H9 (cell line): ENCODE measurements at regions not wholly inside any gene's neighbourhood (a gene's known extent, or its start where the extent isn't known, plus 50 kb on each side); places are given as distances from the start of the nearest gene placed in this dataset.

Source experiments
- DNase-seq: peaks from one replicate; pipeline ENCODE4 v3.0.0-alpha.2; 2017
- H2AFZ ChIP-seq: one replicate; pipeline ENCODE4 v1.6.1; 2013; ENCODE audit warnings: mild to moderate bottlenecking, low read length, control low read depth, moderate library complexity
- H2AK5ac ChIP-seq: 2 replicates; pipeline ENCODE4 v1.6.1; 2013; ENCODE audit warnings: low read length, control low read depth, mixed read lengths; ENCODE audit not compliant: insufficient read length
- H2BK120ac ChIP-seq: one replicate; pipeline ENCODE4 v1.6.1; 2013; ENCODE audit warnings: low read depth, mild to moderate bottlenecking, low read length, control low read depth, inconsistent platforms; ENCODE audit not compliant: poor library complexity, severe bottlenecking
- H2BK12ac ChIP-seq: 2 replicates; pipeline ENCODE4 v1.6.1; 2013; ENCODE audit warnings: low read length, control low read depth, mixed read lengths, low read depth; ENCODE audit not compliant: insufficient read length
- H2BK15ac ChIP-seq: 2 replicates; pipeline ENCODE4 v1.6.1; 2013; ENCODE audit warnings: low read depth, low read length, control low read depth
- H2BK20ac ChIP-seq: one replicate; pipeline ENCODE4 v1.6.1; 2013; ENCODE audit warnings: low read depth, mild to moderate bottlenecking, low read length, control low read depth, inconsistent platforms; ENCODE audit not compliant: poor library complexity, severe bottlenecking
- H2BK5ac ChIP-seq: 2 replicates; pipeline ENCODE4 v1.6.1; 2013; ENCODE audit warnings: low read length, control low read depth, mixed read lengths; ENCODE audit not compliant: insufficient read length
- H3K14ac ChIP-seq: 2 replicates; pipeline ENCODE4 v1.6.1; 2013; ENCODE audit warnings: low read length, control low read depth; ENCODE audit not compliant: insufficient read depth
- H3K18ac ChIP-seq: 2 replicates; pipeline ENCODE4 v1.6.1; 2013; ENCODE audit warnings: low read depth, mild to moderate bottlenecking, mixed read lengths, low read length, control low read depth; ENCODE audit not compliant: insufficient read length
- H3K23ac ChIP-seq: 2 replicates; pipeline ENCODE4 v1.6.1; 2013; ENCODE audit warnings: low read length, control low read depth, mixed read lengths, low read depth; ENCODE audit not compliant: insufficient read length
- H3K23me2 ChIP-seq: 2 replicates; pipeline ENCODE4 v1.6.1; 2013; ENCODE audit warnings: low read depth, mild to moderate bottlenecking, mixed read lengths, low read length, control low read depth; ENCODE audit not compliant: insufficient read length, poor library complexity, severe bottlenecking
- H3K27ac ChIP-seq: 2 replicates; pipeline ENCODE4 v1.5.1; 2013; ENCODE audit warnings: low read length, control low read depth, mixed read lengths, low read depth; ENCODE audit not compliant: insufficient read length
- H3K27me3 ChIP-seq: 2 replicates; pipeline ENCODE4 v1.6.1; 2013; ENCODE audit warnings: low read length, control low read depth, inconsistent platforms; ENCODE audit not compliant: insufficient read depth
- H3K4ac ChIP-seq: 2 replicates; pipeline ENCODE4 v1.6.1; 2013; ENCODE audit warnings: low read depth, mild to moderate bottlenecking, control low read depth, inconsistent platforms, low read length, moderate library complexity
- H3K4me1 ChIP-seq: 2 replicates; pipeline ENCODE4 v1.6.1; 2013; ENCODE audit warnings: low read length, control low read depth, inconsistent platforms; ENCODE audit not compliant: insufficient read depth
- H3K4me2 ChIP-seq: 2 replicates; pipeline ENCODE4 v1.6.1; 2013; ENCODE audit warnings: low read length, control low read depth, mixed read lengths; ENCODE audit not compliant: insufficient read length, insufficient read depth
- H3K56ac ChIP-seq: 2 replicates; pipeline ENCODE4 v1.6.1; 2013; ENCODE audit warnings: low read depth, mild to moderate bottlenecking, mixed read lengths, low read length, control low read depth; ENCODE audit not compliant: insufficient read length
- H3K79me1 ChIP-seq: 2 replicates; pipeline ENCODE4 v1.6.1; 2013; ENCODE audit warnings: low read depth, mild to moderate bottlenecking, moderate library complexity, low read length, control low read depth, inconsistent platforms; ENCODE audit not compliant: insufficient read depth, poor library complexity, severe bottlenecking
- H3K79me2 ChIP-seq: 2 replicates; pipeline ENCODE4 v1.6.1; 2013; ENCODE audit warnings: low read length, control low read depth, inconsistent platforms; ENCODE audit not compliant: insufficient read depth
- H3K9ac ChIP-seq: 2 replicates; pipeline ENCODE4 v1.6.1; 2013; ENCODE audit warnings: low read length, control low read depth, mixed read lengths; ENCODE audit not compliant: insufficient read length; ENCODE audit errors: extremely low read depth
- H3K9me3 ChIP-seq: one replicate; pipeline ENCODE4 v1.6.1; 2013; ENCODE audit warnings: low read depth, low read length, inconsistent platforms; ENCODE audit not compliant: control insufficient read depth
- H3T11ph ChIP-seq: one replicate; pipeline ENCODE4 v1.6.1; 2013; ENCODE audit warnings: mild to moderate bottlenecking, low read length, control low read depth, inconsistent platforms
- H4K20me1 ChIP-seq: one replicate; pipeline ENCODE4 v1.6.1; 2013; ENCODE audit not compliant: control insufficient read depth, insufficient read length, insufficient read depth
- H4K5ac ChIP-seq: 2 replicates; pipeline ENCODE4 v1.6.1; 2013; ENCODE audit warnings: low read depth, mild to moderate bottlenecking, mixed read lengths, low read length, control low read depth; ENCODE audit not compliant: insufficient read length
- H4K8ac ChIP-seq: replicated peaks from 2 replicates; pipeline ENCODE4 v1.6.1; 2013; ENCODE audit warnings: low read length, control low read depth, mixed read lengths, low read depth; ENCODE audit not compliant: insufficient read length
- H4K91ac ChIP-seq: 2 replicates; pipeline ENCODE4 v1.6.1; 2013; ENCODE audit warnings: low read depth, mild to moderate bottlenecking, moderate library complexity, mixed read lengths, low read length, control low read depth; ENCODE audit not compliant: insufficient read length
- H3K27ac Mint-ChIP-seq, 3 experiments: 2 replicates in 2 of 3; 3 replicates in 1 of 3; pipeline ENCODE4 v1.8.0; 2020 to 2021; ENCODE audit warnings: mixed read lengths in 3 of 3, mild to moderate bottlenecking in 1 of 3, moderate library complexity in 1 of 3
- H3K27me3 Mint-ChIP-seq: 2 replicates; pipeline ENCODE4 v1.8.0; 2021; ENCODE audit warnings: low read depth, mild to moderate bottlenecking, moderate library complexity, mixed read lengths
- H3K36me3 Mint-ChIP-seq, 3 experiments: 2 replicates in 2 of 3; 3 replicates in 1 of 3; pipeline ENCODE4 v1.8.0; 2020 to 2021; ENCODE audit warnings: low read depth in 3 of 3, mixed read lengths in 3 of 3; ENCODE audit not compliant: insufficient read depth in 1 of 3
- H3K4me1 Mint-ChIP-seq, 2 experiments: 2 replicates each; pipeline ENCODE4 v1.8.0; 2020; ENCODE audit warnings: mixed read lengths in 2 of 2
- H3K4me3 Mint-ChIP-seq, 2 experiments: 2 replicates in 1 of 2; 3 replicates in 1 of 2; pipeline ENCODE4 v1.8.0; 2020 to 2021; ENCODE audit warnings: mild to moderate bottlenecking in 2 of 2, mixed read lengths in 2 of 2, moderate library complexity in 1 of 2
- H3K9me3 Mint-ChIP-seq, 2 experiments: 2 replicates in 1 of 2; 3 replicates in 1 of 2; pipeline ENCODE4 v1.8.0; 2020; ENCODE audit warnings: mild to moderate bottlenecking in 2 of 2, mixed read lengths in 2 of 2, moderate library complexity in 1 of 2
- CTCF ChIP-seq: fragments of 200-600 bp; sonication (generic); conservative IDR thresholded peaks from 3 replicates; pipeline ENCODE4 v1.8.0; 2021; ENCODE audit warnings: antibody characterized with exemption, mild to moderate bottlenecking

GRCh38 chr2:41903474-41904135 is 144.2 kb upstream of the PKDCC start:
- H3K27ac Mint-ChIP-seq = no peak overlapping the region; a peak in 1 of 7 replicates
- Histone ChIP-seq H2AFZ (no peak overlapping the region), H4K5ac (no peak overlapping the region)

More at GRCh38 chr2:41903474-41904135, 144.2 kb upstream of the PKDCC start:
- Histone ChIP-seq H3K4ac (no peak overlapping the region), H3K23me2 (no peaks in the 10 kb centered on the region), H4K8ac (no peak overlapping the region), H3K79me1 (no peaks in the 10 kb centered on the region), H2BK5ac (no peak overlapping the region), H3T11ph (no peak overlapping the region), H3K27me3 (no peaks in the 10 kb centered on the region), H2BK15ac (no peak overlapping the region), H3K9me3 (no peaks in the 10 kb centered on the region), H3K14ac (no peak overlapping the region), H3K18ac (no peak overlapping the region), H3K56ac (no peak overlapping the region), H4K91ac (no peak overlapping the region), H2BK20ac (no peak overlapping the region), H3K27ac (no peak overlapping the region), H3K9ac (peak overlapping the region; percentile 23), H2AK5ac (no peak overlapping the region), H3K4me1 (no peaks in the 10 kb centered on the region), H2BK12ac (no peak overlapping the region), H2BK120ac (no peak overlapping the region), H3K4me2 (no peak overlapping the region), H4K20me1 (no peaks in the 10 kb centered on the region), H3K23ac (no peak overlapping the region), H3K79me2 (no peaks in the 10 kb centered on the region)
- no peaks in the 10 kb centered on the region; the same call in 1 of the 2 replicates for H3K27me3 Mint-ChIP-seq
- no peak for DNase-seq
- TF ChIP-seq CTCF = no peak
- no peaks in the 10 kb centered on the region for H3K9me3 Mint-ChIP-seq
- H3K4me3 Mint-ChIP-seq = no peak overlapping the region
- H3K36me3 Mint-ChIP-seq = no peaks in the 10 kb centered on the region
- H3K4me1 Mint-ChIP-seq = peaks cover 20 to 24% of the 10 kb centered on the region in 2 experiments
